Liver (tissue), 8 donors: ENCODE measurements at regions not wholly inside any gene's neighbourhood (a gene's known extent, or its start where the extent isn't known, plus 50 kb on each side); places are given as distances from the start of the nearest gene placed in this dataset.

Source experiments
- DNase-seq: peaks from one replicate; pipeline ENCODE4 v3.0.0-alpha.2; 2017; ENCODE audit warnings: low spot score
- H3K27ac ChIP-seq, 2 donors: one replicate each; pipeline ENCODE4 v1.7.0; 2013; ENCODE audit warnings: inconsistent platforms in 2 of 2, low read length in 2 of 2, control low read depth in 1 of 2, low read depth in 1 of 2, mild to moderate bottlenecking in 1 of 2
- H3K27me3 ChIP-seq, 4 donors: one replicate each; pipeline versions ENCODE4 v1.6.1 to v1.7.0; 2013; ENCODE audit warnings: low read length in 3 of 4, inconsistent platforms in 1 of 4, mild to moderate bottlenecking in 1 of 4, moderate library complexity in 1 of 4; ENCODE audit not compliant: control insufficient read depth in 4 of 4, insufficient read depth in 4 of 4
- H3K36me3 ChIP-seq, 4 donors: one replicate each; pipeline versions ENCODE4 v1.6.1 to v1.7.0; 2013; ENCODE audit warnings: low read length in 3 of 4, mild to moderate bottlenecking in 3 of 4, low read depth in 1 of 4, moderate library complexity in 1 of 4; ENCODE audit not compliant: control insufficient read depth in 4 of 4, insufficient read depth in 3 of 4
- H3K4me1 ChIP-seq, 4 donors: one replicate each; pipeline versions ENCODE4 v1.6.1 to v1.7.0; 2013; ENCODE audit warnings: low read length in 3 of 4, mild to moderate bottlenecking in 3 of 4, moderate library complexity in 1 of 4; ENCODE audit not compliant: control insufficient read depth in 4 of 4, insufficient read depth in 4 of 4
- H3K4me3 ChIP-seq, 3 donors: one replicate each; pipeline versions ENCODE4 v1.6.1 to v1.7.0; 2013; ENCODE audit warnings: low read length in 3 of 3, control low read depth in 1 of 3, low read depth in 1 of 3, mild to moderate bottlenecking in 1 of 3
- H3K9ac ChIP-seq, 2 donors: one replicate each; pipeline ENCODE4 v1.7.0; 2013; ENCODE audit warnings: low read length in 2 of 2, mild to moderate bottlenecking in 2 of 2, moderate library complexity in 2 of 2, control low read depth in 1 of 2, low read depth in 1 of 2
- H3K9me3 ChIP-seq, 4 donors: one replicate each; pipeline versions ENCODE4 v1.6.1 to v1.7.0; 2013; ENCODE audit warnings: low read length in 3 of 4; ENCODE audit not compliant: control insufficient read depth in 4 of 4
- EGR1 ChIP-seq, 2 donors: IDR thresholded peaks; 2 replicates each; pipeline ENCODE4 v1.6.1; 2016 to 2018; ENCODE audit warnings: antibody characterized with exemption in 2 of 2, low read depth in 2 of 2
- FOXA1 ChIP-seq: IDR thresholded peaks from 2 replicates; pipeline ENCODE4 v1.6.1; 2016; ENCODE audit warnings: antibody characterized with exemption
- FOXA2 ChIP-seq: IDR thresholded peaks from 2 replicates; pipeline ENCODE4 v1.6.1; 2016; ENCODE audit warnings: antibody characterized with exemption
- GABPA ChIP-seq, 2 donors: IDR thresholded peaks in 1 of 2; conservative IDR thresholded peaks in 1 of 2; 2 replicates each; pipeline ENCODE4 v1.6.1; 2016; ENCODE audit warnings: antibody characterized with exemption in 2 of 2, mild to moderate bottlenecking in 1 of 2, moderate library complexity in 1 of 2
- HNF4A ChIP-seq, 2 donors: conservative IDR thresholded peaks; 2 replicates each; pipeline ENCODE4 v1.6.1; 2016; ENCODE audit warnings: antibody characterized with exemption in 2 of 2, mild to moderate bottlenecking in 2 of 2
- HNF4G ChIP-seq: IDR thresholded peaks from 2 replicates; pipeline ENCODE4 v1.6.1; 2016; ENCODE audit warnings: antibody characterized with exemption
- JUND ChIP-seq, 2 donors: IDR thresholded peaks; 2 replicates each; pipeline ENCODE4 v1.6.1; 2016; ENCODE audit warnings: antibody characterized with exemption in 2 of 2
- NR2F2 ChIP-seq: IDR thresholded peaks from 2 replicates; pipeline ENCODE4 v1.6.1; 2016; ENCODE audit warnings: antibody characterized with exemption
- RAD21 ChIP-seq, 2 donors: IDR thresholded peaks; 2 replicates each; pipeline ENCODE4 v1.6.1; 2016; ENCODE audit warnings: antibody characterized with exemption in 2 of 2, mild to moderate bottlenecking in 2 of 2
- RXRA ChIP-seq, 2 donors: IDR thresholded peaks; 2 replicates each; pipeline ENCODE4 v1.6.1; 2017 to 2018; ENCODE audit warnings: antibody characterized with exemption in 2 of 2, mild to moderate bottlenecking in 1 of 2
- SP1 ChIP-seq: IDR thresholded peaks from 2 replicates; pipeline ENCODE4 v1.6.1; 2018; ENCODE audit warnings: antibody characterized with exemption, mild to moderate bottlenecking
- TAF1 ChIP-seq: conservative IDR thresholded peaks from 2 replicates; pipeline ENCODE4 v1.6.1; 2016; ENCODE audit warnings: antibody characterized with exemption, mild to moderate bottlenecking
- YY1 ChIP-seq: IDR thresholded peaks from 2 replicates; pipeline ENCODE4 v1.6.1; 2016; ENCODE audit warnings: antibody characterized with exemption, mild to moderate bottlenecking
- WGBS: extraction: QIAGEN DNeasy Blood & Tissue Kit; methylation state at CpG from one replicate; pipeline ENCODE4 v1.1.7; 2013; 5-methylcytosine and 5-hydroxymethylcytosine counted together
- TF ChIP-seq, protein P1 (sequence below): IDR thresholded peaks from 2 replicates; pipeline ENCODE4 v1.6.1; 2016; ENCODE audit warnings: antibody characterized with exemption
- TF ChIP-seq, protein P2 (sequence below): IDR thresholded peaks from 2 replicates; pipeline ENCODE4 v1.6.1; 2016; ENCODE audit warnings: antibody characterized with exemption
- TF ChIP-seq, protein P3 (sequence below): IDR thresholded peaks from 2 replicates; pipeline ENCODE4 v1.6.1; 2016; ENCODE audit warnings: antibody characterized with exemption
- TF ChIP-seq, protein P4 (sequence below): IDR thresholded peaks from 2 replicates; pipeline ENCODE4 v1.6.1; 2016; ENCODE audit warnings: antibody characterized with exemption, mild to moderate bottlenecking
- TF ChIP-seq, protein P5 (sequence below): fragments of 150-350 bp; IDR thresholded peaks from 2 replicates; pipeline ENCODE4 v1.5.1; 2017; ENCODE audit warnings: improper control_type of control experiment, low read depth, low read length; ENCODE audit not compliant: missing input control
- donor health status: healthy.
- donor health status: healthy.
- donor health status: healthy.
- donor health status: healthy.
- donor health status: healthy.

DNA sequence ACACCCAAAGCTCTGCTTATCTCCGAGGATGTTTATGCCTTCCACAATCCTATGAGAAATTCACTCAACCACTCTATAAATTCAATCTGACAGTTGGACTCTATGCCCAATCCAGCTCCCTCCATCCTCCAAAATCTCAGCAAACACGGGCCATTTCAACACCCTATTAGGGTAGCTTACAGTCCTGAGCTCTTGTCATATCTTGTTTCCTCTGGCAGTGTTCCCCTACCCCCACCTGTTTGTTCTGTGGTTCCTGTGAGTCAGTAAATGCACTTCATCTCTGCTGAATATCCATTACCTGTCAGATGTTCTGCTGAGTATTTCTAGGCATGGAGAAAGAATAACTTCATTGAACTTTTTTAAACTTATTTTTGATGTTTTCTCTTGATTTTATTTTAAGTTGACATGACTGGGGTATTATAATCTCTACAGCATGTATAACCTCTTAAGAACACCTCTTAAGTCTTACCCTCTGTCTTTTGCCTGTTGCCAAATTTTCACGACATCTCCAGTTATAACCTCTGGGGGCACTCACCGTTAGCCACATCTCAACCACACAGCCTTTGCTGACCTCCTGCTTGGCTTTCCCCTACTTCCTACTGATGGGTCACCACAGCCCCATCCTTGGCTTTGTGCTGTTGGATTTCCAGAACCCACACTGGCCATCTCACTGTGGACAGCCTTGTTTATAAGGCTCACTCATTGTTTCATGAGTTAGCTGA is 317.0 kb upstream of the TMPO start:
- whole genome bisulfite sequencing = 65% methylated on average over 4 of the region's 4 CpGs
- DNase-seq = no peak
- Histone ChIP-seq H3K27me3 (peaks cover 0 to 3% (median 2%) of the 10 kb centered on the region in 4 donors), H3K9me3 (no peaks in the 10 kb centered on the region), H3K27ac (no peak overlapping the region), H3K4me3 (no peak overlapping the region), H3K9ac (no peak overlapping the region), H3K36me3 (no peaks in the 10 kb centered on the region), H3K4me1 (no peaks in the 10 kb centered on the region)
- TF ChIP-seq YY1 (no peak), HNF4A (conservative IDR thresholded peaks at IDR 0.05) (no peak)
- TF ChIP-seq, protein P1, sequence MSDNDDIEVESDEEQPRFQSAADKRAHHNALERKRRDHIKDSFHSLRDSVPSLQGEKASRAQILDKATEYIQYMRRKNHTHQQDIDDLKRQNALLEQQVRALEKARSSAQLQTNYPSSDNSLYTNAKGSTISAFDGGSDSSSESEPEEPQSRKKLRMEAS = no peak
- TF ChIP-seq, protein P2, sequence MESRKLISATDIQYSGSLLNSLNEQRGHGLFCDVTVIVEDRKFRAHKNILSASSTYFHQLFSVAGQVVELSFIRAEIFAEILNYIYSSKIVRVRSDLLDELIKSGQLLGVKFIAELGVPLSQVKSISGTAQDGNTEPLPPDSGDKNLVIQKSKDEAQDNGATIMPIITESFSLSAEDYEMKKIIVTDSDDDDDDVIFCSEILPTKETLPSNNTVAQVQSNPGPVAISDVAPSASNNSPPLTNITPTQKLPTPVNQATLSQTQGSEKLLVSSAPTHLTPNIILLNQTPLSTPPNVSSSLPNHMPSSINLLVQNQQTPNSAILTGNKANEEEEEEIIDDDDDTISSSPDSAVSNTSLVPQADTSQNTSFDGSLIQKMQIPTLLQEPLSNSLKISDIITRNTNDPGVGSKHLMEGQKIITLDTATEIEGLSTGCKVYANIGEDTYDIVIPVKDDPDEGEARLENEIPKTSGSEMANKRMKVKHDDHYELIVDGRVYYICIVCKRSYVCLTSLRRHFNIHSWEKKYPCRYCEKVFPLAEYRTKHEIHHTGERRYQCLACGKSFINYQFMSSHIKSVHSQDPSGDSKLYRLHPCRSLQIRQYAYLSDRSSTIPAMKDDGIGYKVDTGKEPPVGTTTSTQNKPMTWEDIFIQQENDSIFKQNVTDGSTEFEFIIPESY = no peak

DNA sequence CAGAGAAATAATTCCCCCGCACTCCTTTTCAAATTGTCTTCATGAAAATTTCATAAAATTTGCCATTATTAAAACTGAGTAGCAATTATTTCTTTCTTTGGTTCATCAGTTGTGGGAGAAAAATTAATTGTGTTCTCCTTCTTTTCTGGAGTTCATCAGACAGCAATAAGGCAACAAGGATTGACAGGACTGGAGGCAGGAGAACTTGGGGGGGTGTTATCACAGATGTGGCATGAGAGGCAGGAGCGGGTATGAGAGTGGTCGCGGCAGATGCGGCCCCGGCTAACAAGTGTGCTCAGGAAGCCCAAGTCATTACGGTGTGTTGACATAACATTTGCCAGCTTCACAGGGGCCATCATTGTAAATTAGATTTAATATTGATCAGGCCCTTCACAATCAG is 306.6 kb upstream of the TMPO start:
- Histone ChIP-seq H3K9me3 (peaks cover 0 to 3% (median 0%) of the 10 kb centered on the region in 4 donors), H3K4me3 (no peak overlapping the region), H3K36me3 (no peaks in the 10 kb centered on the region), H3K4me1 (no peaks in the 10 kb centered on the region), H3K9ac (no peak overlapping the region), H3K27ac (no peak overlapping the region), H3K27me3 (no peaks in the 10 kb centered on the region)
- 85% methylated on average over 7 of the region's 7 CpGs for WGBS
- TF ChIP-seq HNF4A (conservative IDR thresholded peaks at IDR 0.05) (no peak), JUND (IDR thresholded peaks at IDR 0.05) (no peak), RXRA (IDR thresholded peaks at IDR 0.05) (no peak), HNF4G (no peak), EGR1 (IDR thresholded peaks at IDR 0.05; ENCODE audit: low read depth in 2 of 2) (no peak), FOXA2 (no peak), NR2F2 (no peak), YY1 (no peak), GABPA (IDR thresholded peaks at IDR 0.05 in 1 of 2, conservative IDR thresholded peaks at IDR 0.05 in 1 of 2) (no peak), RAD21 (IDR thresholded peaks at IDR 0.05) (no peak), SP1 (no peak), TAF1 (no peak), FOXA1 (no peak)
- TF ChIP-seq, protein P1 = no peak
- TF ChIP-seq, protein P3, sequence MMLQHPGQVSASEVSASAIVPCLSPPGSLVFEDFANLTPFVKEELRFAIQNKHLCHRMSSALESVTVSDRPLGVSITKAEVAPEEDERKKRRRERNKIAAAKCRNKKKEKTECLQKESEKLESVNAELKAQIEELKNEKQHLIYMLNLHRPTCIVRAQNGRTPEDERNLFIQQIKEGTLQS = no peak
- TF ChIP-seq, protein P2 = no peak
- TF ChIP-seq, protein P4, sequence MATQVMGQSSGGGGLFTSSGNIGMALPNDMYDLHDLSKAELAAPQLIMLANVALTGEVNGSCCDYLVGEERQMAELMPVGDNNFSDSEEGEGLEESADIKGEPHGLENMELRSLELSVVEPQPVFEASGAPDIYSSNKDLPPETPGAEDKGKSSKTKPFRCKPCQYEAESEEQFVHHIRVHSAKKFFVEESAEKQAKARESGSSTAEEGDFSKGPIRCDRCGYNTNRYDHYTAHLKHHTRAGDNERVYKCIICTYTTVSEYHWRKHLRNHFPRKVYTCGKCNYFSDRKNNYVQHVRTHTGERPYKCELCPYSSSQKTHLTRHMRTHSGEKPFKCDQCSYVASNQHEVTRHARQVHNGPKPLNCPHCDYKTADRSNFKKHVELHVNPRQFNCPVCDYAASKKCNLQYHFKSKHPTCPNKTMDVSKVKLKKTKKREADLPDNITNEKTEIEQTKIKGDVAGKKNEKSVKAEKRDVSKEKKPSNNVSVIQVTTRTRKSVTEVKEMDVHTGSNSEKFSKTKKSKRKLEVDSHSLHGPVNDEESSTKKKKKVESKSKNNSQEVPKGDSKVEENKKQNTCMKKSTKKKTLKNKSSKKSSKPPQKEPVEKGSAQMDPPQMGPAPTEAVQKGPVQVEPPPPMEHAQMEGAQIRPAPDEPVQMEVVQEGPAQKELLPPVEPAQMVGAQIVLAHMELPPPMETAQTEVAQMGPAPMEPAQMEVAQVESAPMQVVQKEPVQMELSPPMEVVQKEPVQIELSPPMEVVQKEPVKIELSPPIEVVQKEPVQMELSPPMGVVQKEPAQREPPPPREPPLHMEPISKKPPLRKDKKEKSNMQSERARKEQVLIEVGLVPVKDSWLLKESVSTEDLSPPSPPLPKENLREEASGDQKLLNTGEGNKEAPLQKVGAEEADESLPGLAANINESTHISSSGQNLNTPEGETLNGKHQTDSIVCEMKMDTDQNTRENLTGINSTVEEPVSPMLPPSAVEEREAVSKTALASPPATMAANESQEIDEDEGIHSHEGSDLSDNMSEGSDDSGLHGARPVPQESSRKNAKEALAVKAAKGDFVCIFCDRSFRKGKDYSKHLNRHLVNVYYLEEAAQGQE = no peak
- TF ChIP-seq, protein P5, sequence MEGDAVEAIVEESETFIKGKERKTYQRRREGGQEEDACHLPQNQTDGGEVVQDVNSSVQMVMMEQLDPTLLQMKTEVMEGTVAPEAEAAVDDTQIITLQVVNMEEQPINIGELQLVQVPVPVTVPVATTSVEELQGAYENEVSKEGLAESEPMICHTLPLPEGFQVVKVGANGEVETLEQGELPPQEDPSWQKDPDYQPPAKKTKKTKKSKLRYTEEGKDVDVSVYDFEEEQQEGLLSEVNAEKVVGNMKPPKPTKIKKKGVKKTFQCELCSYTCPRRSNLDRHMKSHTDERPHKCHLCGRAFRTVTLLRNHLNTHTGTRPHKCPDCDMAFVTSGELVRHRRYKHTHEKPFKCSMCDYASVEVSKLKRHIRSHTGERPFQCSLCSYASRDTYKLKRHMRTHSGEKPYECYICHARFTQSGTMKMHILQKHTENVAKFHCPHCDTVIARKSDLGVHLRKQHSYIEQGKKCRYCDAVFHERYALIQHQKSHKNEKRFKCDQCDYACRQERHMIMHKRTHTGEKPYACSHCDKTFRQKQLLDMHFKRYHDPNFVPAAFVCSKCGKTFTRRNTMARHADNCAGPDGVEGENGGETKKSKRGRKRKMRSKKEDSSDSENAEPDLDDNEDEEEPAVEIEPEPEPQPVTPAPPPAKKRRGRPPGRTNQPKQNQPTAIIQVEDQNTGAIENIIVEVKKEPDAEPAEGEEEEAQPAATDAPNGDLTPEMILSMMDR = no peak
- no peak for DNase-seq
